ENCODE measurements at regions not wholly inside any gene's neighbourhood (a gene's known extent, or its start where the extent isn't known, plus 50 kb on each side); places are given as distances from the start of the nearest gene placed in this dataset.

- no peak for TF ChIP-seq CTCF (IDR thresholded peaks at IDR 0.05 in 2 of 3, conservative IDR thresholded peaks at IDR 0.05 in 1 of 3; ENCODE audit: control insufficient read depth in 2 of 3, extremely low read depth in 1 of 3, insufficient read depth in 1 of 3, low read depth in 3 of 3, low read length in 3 of 3)
- no peak for TF ChIP-seq SPI1 (IDR thresholded peaks at IDR 0.05; ENCODE audit: borderline replicate concordance, insufficient read depth, low read depth, low read length)
- no peak for TF ChIP-seq POLR2AphosphoS5 (IDR thresholded peaks at IDR 0.05; ENCODE audit: low read length)
- TF ChIP-seq ZBED1 (IDR thresholded peaks at IDR 0.05; ENCODE audit: borderline replicate concordance) = no peak
- no peak for TF ChIP-seq SP1 (IDR thresholded peaks at IDR 0.05; ENCODE audit: low read depth, low read length)
- TF ChIP-seq CHD1 (IDR thresholded peaks at IDR 0.05; ENCODE audit: low read depth, low read length) = no peak
- TF ChIP-seq, protein P1, sequence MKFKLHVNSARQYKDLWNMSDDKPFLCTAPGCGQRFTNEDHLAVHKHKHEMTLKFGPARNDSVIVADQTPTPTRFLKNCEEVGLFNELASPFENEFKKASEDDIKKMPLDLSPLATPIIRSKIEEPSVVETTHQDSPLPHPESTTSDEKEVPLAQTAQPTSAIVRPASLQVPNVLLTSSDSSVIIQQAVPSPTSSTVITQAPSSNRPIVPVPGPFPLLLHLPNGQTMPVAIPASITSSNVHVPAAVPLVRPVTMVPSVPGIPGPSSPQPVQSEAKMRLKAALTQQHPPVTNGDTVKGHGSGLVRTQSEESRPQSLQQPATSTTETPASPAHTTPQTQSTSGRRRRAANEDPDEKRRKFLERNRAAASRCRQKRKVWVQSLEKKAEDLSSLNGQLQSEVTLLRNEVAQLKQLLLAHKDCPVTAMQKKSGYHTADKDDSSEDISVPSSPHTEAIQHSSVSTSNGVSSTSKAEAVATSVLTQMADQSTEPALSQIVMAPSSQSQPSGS (IDR thresholded peaks at IDR 0.05; ENCODE audit: low read length) = no peak
- TF ChIP-seq SIN3A (IDR thresholded peaks at IDR 0.05; ENCODE audit: low read depth, low read length) = no peak
- no peak for TF ChIP-seq RB1 (IDR thresholded peaks at IDR 0.05; ENCODE audit: borderline replicate concordance)
- no peak for TF ChIP-seq SUZ12 (IDR thresholded peaks at IDR 0.05; ENCODE audit: unreplicated experiment)
- no peak for TF ChIP-seq CREB1 (IDR thresholded peaks at IDR 0.05; ENCODE audit: low read depth)
Observed at GRCh38 chr11:97865424-97866012, 1155.2 kb upstream of the CNTN5 start.

All from GM12878 (cell line).